ENCODE measurements at regions not wholly inside any gene's neighbourhood (a gene's known extent, or its start where the extent isn't known, plus 50 kb on each side); places are given as distances from the start of the nearest gene placed in this dataset.

- TF ChIP-seq POLR2A (IDR thresholded peaks at IDR 0.05; ENCODE audit: low read depth, low read length) (no peak), POLR2AphosphoS5 (IDR thresholded peaks at IDR 0.05; ENCODE audit: low read depth, low read length) (no peak)
Measured at GRCh38 chr6:110528101-110528929, 51.9 kb upstream of the SLC22A16 start.

Data from GM12891 (cell line).